Fibroblast of the aortic adventitia (primary cell): ENCODE measurements at regions not wholly inside any gene's neighbourhood (a gene's known extent, or its start where the extent isn't known, plus 50 kb on each side); places are given as distances from the start of the nearest gene placed in this dataset.

ENCODE experiments used
- DNase-seq: peaks from one replicate; pipeline ENCODE4 v3.0.0-alpha.2; 2010; ENCODE audit warnings: low read depth
- H3K4me3 ChIP-seq: 2 replicates; pipeline ENCODE4 v1.5.1; 2011; ENCODE audit warnings: low read depth, mild to moderate bottlenecking, control low read depth, low read length, moderate library complexity
- CTCF ChIP-seq: IDR thresholded peaks from 2 replicates; pipeline ENCODE4 v1.5.1; 2011; ENCODE audit warnings: mild to moderate bottlenecking, low read length, control low read depth, inconsistent platforms; ENCODE audit not compliant: insufficient read depth

- TF ChIP-seq CTCF, result no peak
- H3K4me3 ChIP-seq, result no peak overlapping the region
- DNase-seq, result peak; percentile 40
These were observed 88.9 kb downstream of the NUDT12 start for GRCh38 chr5:103473725-103474124.

- no peak for TF ChIP-seq CTCF
- peak; percentile 75 for DNase-seq
- H3K4me3 ChIP-seq, result no peak overlapping the region
These were observed 89.8 kb downstream of the NUDT12 start for GRCh38 chr5:103472830-103473229.

- H3K4me3 ChIP-seq, result no peak overlapping the region
- DNase-seq, result peak; percentile 45
- TF ChIP-seq CTCF, result no peak
These were observed 90.3 kb downstream of the NUDT12 start for GRCh38 chr5:103472265-103472664.

GRCh38 chr5:103469288-103470040, 93.1 kb downstream of the NUDT12 start:
- no peak for DNase-seq
- H3K4me3 ChIP-seq, result no peak overlapping the region
- TF ChIP-seq CTCF, result no peak

GRCh38 chr5:103467831-103468230, 94.8 kb downstream of the NUDT12 start:
- no peak for DNase-seq
- no peak for TF ChIP-seq CTCF
- H3K4me3 ChIP-seq, result no peak overlapping the region

GRCh38 chr5:103466495-103466894, 96.1 kb downstream of the NUDT12 start:
- no peak overlapping the region for H3K4me3 ChIP-seq
- peak; percentile 88 for DNase-seq
- no peak for TF ChIP-seq CTCF

- no peak for TF ChIP-seq CTCF
- no peak overlapping the region for H3K4me3 ChIP-seq
- no peak for DNase-seq
These were observed 96.7 kb downstream of the NUDT12 start for GRCh38 chr5:103465891-103466290.
